ENCODE measurements at regions not wholly inside any gene's neighbourhood (a gene's known extent, or its start where the extent isn't known, plus 50 kb on each side); places are given as distances from the start of the nearest gene placed in this dataset.

DNA sequence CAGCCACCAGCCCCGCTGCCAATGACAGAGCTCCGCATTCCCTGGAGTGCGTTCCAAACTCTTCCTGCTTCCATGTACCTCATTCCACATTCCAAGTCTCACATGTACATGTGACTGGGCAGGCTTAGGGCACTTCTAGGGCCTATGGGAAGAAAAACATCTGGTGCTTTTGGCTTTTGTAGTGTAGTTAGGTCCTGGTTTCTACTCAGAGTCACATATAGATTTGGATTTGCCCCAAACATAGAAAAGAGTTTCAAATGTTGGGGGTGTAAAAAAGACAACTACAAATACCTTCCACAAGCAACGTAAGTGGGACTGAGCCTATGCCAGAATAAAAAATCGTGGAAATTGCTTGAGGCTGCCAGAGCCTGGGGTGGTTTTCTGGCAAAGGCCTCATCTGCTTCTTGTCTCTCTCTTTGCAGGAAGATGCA lies 84.1 kb downstream of the ZNF467 start:
- Histone ChIP-seq H3K9ac (replicated peaks in 1 of 4; ENCODE audit: extremely low read depth in 1 of 4, low read depth in 3 of 4, low read length in 3 of 4) (no peak overlapping the region), H2BK5ac (ENCODE audit: low read depth, low read length) (no peak overlapping the region), H3K23ac (ENCODE audit: insufficient read length) (no peak overlapping the region), H2BK20ac (ENCODE audit: low read length) (no peak overlapping the region), H4K20me1 (replicated peaks in 1 of 2; ENCODE audit: control insufficient read depth in 1 of 2, insufficient read depth in 2 of 2, low read length in 2 of 2) (peaks cover 0 to 1% of the 10 kb centered on the region in 2 experiments), H3K79me1 (ENCODE audit: low read depth, low read length) (no peaks in the 10 kb centered on the region), H4K5ac (ENCODE audit: insufficient read length, low read depth, low read length) (no peak overlapping the region), H3K4me1 (replicated peaks in 1 of 4; ENCODE audit: control insufficient read depth in 3 of 4, insufficient read depth in 4 of 4, low read length in 3 of 4) (peaks cover 0 to 2% (median 1%) of the 10 kb centered on the region in 4 experiments; a peak in 3 of 7 replicates), H3K27me3 (replicated peaks in 1 of 4; ENCODE audit: control insufficient read depth in 3 of 4, extremely low read depth in 1 of 4, insufficient read depth in 3 of 4, low read length in 3 of 4) (no peaks in the 10 kb centered on the region), H2AK5ac (ENCODE audit: low read depth, low read length) (no peak overlapping the region), H3K14ac (ENCODE audit: insufficient read length) (no peak overlapping the region), H3K4me2 (ENCODE audit: insufficient read depth in 1 of 2, low read depth in 2 of 2, low read length in 2 of 2) (no peak overlapping the region), H2BK120ac (replicated peaks; ENCODE audit: low read depth, low read length) (no peak overlapping the region), H2BK15ac (ENCODE audit: low read length) (no peak overlapping the region), H3K27ac (ENCODE audit: low read depth, low read length) (no peak overlapping the region), H4K8ac (ENCODE audit: extremely low read depth, insufficient read depth, low read length) (no peak overlapping the region), H3K79me2 (ENCODE audit: control insufficient read depth in 1 of 2, insufficient read depth in 2 of 2, low read length in 2 of 2) (no peaks in the 10 kb centered on the region), H3K4ac (replicated peaks; ENCODE audit: insufficient read length, low read depth, low read length) (no peak overlapping the region), H3K23me2 (ENCODE audit: low read depth, low read length) (peaks cover 2% of the 10 kb centered on the region; the same call in 1 of the 2 replicates), H2AFZ (ENCODE audit: low read length) (no peak overlapping the region), H2BK12ac (ENCODE audit: low read depth, low read length) (no peak overlapping the region), H3K4me3 (ENCODE audit: extremely low read depth in 1 of 4, insufficient read depth in 2 of 4, low read depth in 3 of 4, low read length in 4 of 4) (no peak overlapping the region), H3K9me3 (ENCODE audit: insufficient read depth in 2 of 2, low read depth in 1 of 2, low read length in 1 of 2) (0 out of 4 replicates have a peak, but pooled peaks cover 0 to 5% of the 10 kb centered on the region in 2 experiments), H4K91ac (replicated peaks; ENCODE audit: insufficient read length, low read length) (no peak overlapping the region), H3K18ac (ENCODE audit: extremely low read depth, low read length) (no peak overlapping the region), H3K56ac (replicated peaks; ENCODE audit: insufficient read length, low read depth, low read length) (no peak overlapping the region), H3K36me3 (ENCODE audit: control insufficient read depth in 2 of 4, insufficient read depth in 4 of 4, low read length in 3 of 4) (no peaks in the 10 kb centered on the region)
- DNase-seq (ENCODE audit: low read depth in 1 of 2, low spot score in 2 of 2) (no peak), FAIRE-seq (no peak)
- 91% methylated on average over 5 of the region's 5 CpGs; no CpG with 5 or more reads in 1 of the 2 experiments for WGBS, 2 experiments (ENCODE audit: extremely low coverage in 1 of 2, insufficient coverage in 1 of 2, insufficient read length in 1 of 2, insufficient replicate concordance in 2 of 2, low coverage in 1 of 2, low lambda C conversion rate in 2 of 2, missing lambda C conversion rate in 1 of 2)
- CTCF ChIA-PET (ENCODE audit: partially characterized antibody) = no interaction called here
- POLR2A ChIA-PET (ENCODE audit: partially characterized antibody) = no interaction called here
- no peak for TF ChIP-seq GTF2F1 (IDR thresholded peaks at IDR 0.05; ENCODE audit: borderline replicate concordance, low read depth, low read length)
- no peak for TF ChIP-seq RFX5 (IDR thresholded peaks at IDR 0.05; ENCODE audit: borderline replicate concordance, low read depth, low read length)
- TF ChIP-seq POLR2AphosphoS5 (IDR thresholded peaks at IDR 0.05; ENCODE audit: low read depth, low read length) = no peak
- TF ChIP-seq PHF8 (conservative IDR thresholded peaks at IDR 0.05; ENCODE audit: low read depth, low read length) = no peak
- TF ChIP-seq SAP30 (IDR thresholded peaks at IDR 0.05; ENCODE audit: insufficient read depth, insufficient replicate concordance, low read length) = no peak
- no peak for TF ChIP-seq KDM4A (IDR thresholded peaks at IDR 0.05; ENCODE audit: low read depth, low read length, severe bottlenecking)
- TF ChIP-seq FOSL1 (IDR thresholded peaks at IDR 0.05; ENCODE audit: insufficient read depth, low read depth, low read length) = no peak

Data from H1 (cell line).